ENCODE measurements at regions not wholly inside any gene's neighbourhood (a gene's known extent, or its start where the extent isn't known, plus 50 kb on each side); places are given as distances from the start of the nearest gene placed in this dataset.

DNA sequence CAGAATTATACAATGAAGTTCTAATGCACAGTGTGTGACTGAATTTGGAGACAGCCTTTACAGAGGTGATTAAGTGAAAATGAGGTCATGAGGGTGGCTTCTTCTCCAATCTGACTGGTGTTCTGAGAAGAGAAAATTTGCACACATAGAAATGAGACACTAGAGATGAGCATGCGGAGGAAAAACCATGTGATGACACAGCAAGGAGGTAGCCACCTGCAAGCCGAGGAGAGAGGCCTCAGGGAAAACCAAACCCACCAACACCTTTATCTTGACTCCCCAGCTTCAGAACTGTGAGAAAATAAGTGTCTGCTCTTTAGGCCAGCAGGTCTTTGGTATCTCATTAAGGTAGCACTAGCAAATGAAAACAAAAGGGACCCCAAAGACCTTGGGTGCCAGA lies 93.2 kb downstream of the GGTLC2 start:
- Histone ChIP-seq H3K4me3 (no peak overlapping the region), H3K9me3 (ENCODE audit: insufficient read depth, low read depth) (no peaks in the 10 kb centered on the region), H3K79me2 (ENCODE audit: low read depth) (no peaks in the 10 kb centered on the region), H3F3A (ENCODE audit: insufficient read depth, low read depth) (no peaks in the 10 kb centered on the region), H3K27me3 (ENCODE audit: insufficient read depth, low read depth) (peaks cover 33% of the 10 kb centered on the region), H4K20me1 (ENCODE audit: insufficient read depth) (no peaks in the 10 kb centered on the region), H3K36me3 (ENCODE audit: low read depth) (no peaks in the 10 kb centered on the region), H2AFZ (no peak overlapping the region), H3K4me2 (no peak overlapping the region), H3K27ac (no peak overlapping the region), H3K9me2 (ENCODE audit: insufficient read depth) (no peaks in the 10 kb centered on the region), H3K4me1 (replicated peaks; ENCODE audit: insufficient read depth) (no peaks in the 10 kb centered on the region)
- no TSS peak for BruUV-seq (replicated peaks)
- TF ChIP-seq EZH2 (IDR thresholded peaks at IDR 0.05; ENCODE audit: low read depth) = no peak
- no peak for TF ChIP-seq CTCF (conservative IDR thresholded peaks at IDR 0.05)
- DNase-seq = no peak
- ChIA-PET POLR2A (ENCODE audit: unreplicated experiment) (interaction anchor here (0.6 kb wide), 1 partner anchor 169 kb away, joined by 3 read pairs; no protein-coding TSS in a partner anchor), CTCF (no interaction called here)
- intact Hi-C loops (cut with micrococcal nuclease; ENCODE audit: unreplicated experiment) = no loop called here

GRCh38 chr22:22738959-22739585 lies 94.7 kb downstream of the GGTLC2 start:
- Histone ChIP-seq H3K9me3 (ENCODE audit: insufficient read depth, low read depth) (no peaks in the 10 kb centered on the region), H3K36me3 (ENCODE audit: low read depth) (no peaks in the 10 kb centered on the region), H3K4me1 (replicated peaks; ENCODE audit: insufficient read depth) (no peaks in the 10 kb centered on the region), H3K79me2 (ENCODE audit: low read depth) (no peaks in the 10 kb centered on the region), H3K4me2 (no peak overlapping the region), H2AFZ (no peak overlapping the region), H3K4me3 (no peak overlapping the region), H3K27ac (no peak overlapping the region), H3K27me3 (ENCODE audit: insufficient read depth, low read depth) (peaks cover 48% of the 10 kb centered on the region), H3F3A (ENCODE audit: insufficient read depth, low read depth) (no peaks in the 10 kb centered on the region), H4K20me1 (ENCODE audit: insufficient read depth) (no peaks in the 10 kb centered on the region), H3K9me2 (ENCODE audit: insufficient read depth) (no peaks in the 10 kb centered on the region)
- CTCF ChIA-PET = no interaction called here
- intact Hi-C loops (cut with micrococcal nuclease; ENCODE audit: unreplicated experiment) = no loop called here
- no peak for DNase-seq
- POLR2A ChIA-PET (ENCODE audit: unreplicated experiment) = no interaction called here
- no peak for TF ChIP-seq EZH2 (IDR thresholded peaks at IDR 0.05; ENCODE audit: low read depth)
- no peak for TF ChIP-seq CTCF (conservative IDR thresholded peaks at IDR 0.05)
- no TSS peak for BruUV-seq (replicated peaks)

- DNase-seq = no peak
Measured at GRCh38 chr22:22740560-22741276, 96.3 kb downstream of the GGTLC2 start.

More at GRCh38 chr22:22740560-22741276, 96.3 kb downstream of the GGTLC2 start:
- intact Hi-C loops (cut with micrococcal nuclease; ENCODE audit: unreplicated experiment) = no loop called here
- Histone ChIP-seq H3K4me3 (no peak overlapping the region), H3K9me2 (ENCODE audit: insufficient read depth) (no peaks in the 10 kb centered on the region), H3K4me1 (replicated peaks; ENCODE audit: insufficient read depth) (no peaks in the 10 kb centered on the region), H3K9me3 (ENCODE audit: insufficient read depth, low read depth) (no peaks in the 10 kb centered on the region), H3K79me2 (ENCODE audit: low read depth) (no peaks in the 10 kb centered on the region), H4K20me1 (ENCODE audit: insufficient read depth) (no peaks in the 10 kb centered on the region), H3K27me3 (ENCODE audit: insufficient read depth, low read depth) (peaks cover 58% of the 10 kb centered on the region), H3K27ac (no peak overlapping the region), H2AFZ (no peak overlapping the region), H3K4me2 (no peak overlapping the region), H3K36me3 (ENCODE audit: low read depth) (no peaks in the 10 kb centered on the region), H3F3A (ENCODE audit: insufficient read depth, low read depth) (no peaks in the 10 kb centered on the region)
- BruUV-seq (replicated peaks) = no TSS peak
- ChIA-PET POLR2A (ENCODE audit: unreplicated experiment) (no interaction called here), CTCF (no interaction called here)
- no peak for TF ChIP-seq EZH2 (IDR thresholded peaks at IDR 0.05; ENCODE audit: low read depth)
- no peak for TF ChIP-seq CTCF (conservative IDR thresholded peaks at IDR 0.05)

Data from PC-9 (cell line).